Parathyroid adenoma (tissue), 2 donors: ENCODE measurements at regions not wholly inside any gene's neighbourhood (a gene's known extent, or its start where the extent isn't known, plus 50 kb on each side); places are given as distances from the start of the nearest gene placed in this dataset.
"Not testable (repeated sequence)": the region's sequence is repeated elsewhere in the genome, so short reads cannot be mapped to it uniquely, and the experiment has no call there.

Source experiments
- H2AFZ ChIP-seq: fragments of 300-600 bp; sonication (generic); one replicate; pipeline ENCODE4 v1.7.0; 2017; ENCODE audit warnings: antibody characterized with exemption, mild to moderate bottlenecking
- H3K27ac ChIP-seq: fragments of 300-600 bp; sonication (generic); one replicate; pipeline ENCODE4 v1.7.0; 2017
- H3K27me3 ChIP-seq: fragments of 300-600 bp; sonication (generic); one replicate; pipeline ENCODE4 v1.7.0; 2017; ENCODE audit warnings: low read length; ENCODE audit not compliant: control insufficient read depth, insufficient read depth
- H3K36me3 ChIP-seq: fragments of 300-600 bp; sonication (generic); one replicate; pipeline ENCODE4 v1.7.0; 2017; ENCODE audit warnings: low read length; ENCODE audit not compliant: control insufficient read depth, insufficient read depth
- H3K4me1 ChIP-seq: fragments of 300-600 bp; sonication (generic); one replicate; pipeline ENCODE4 v1.7.0; 2017; ENCODE audit warnings: control low read depth
- H3K4me2 ChIP-seq: fragments of 300-600 bp; sonication (generic); one replicate; pipeline ENCODE4 v1.7.0; 2017; ENCODE audit warnings: low read length
- H3K4me3 ChIP-seq: fragments of 300-600 bp; sonication (generic); one replicate; pipeline ENCODE4 v1.7.0; 2017; ENCODE audit warnings: low read depth, low read length
- H3K79me2 ChIP-seq: fragments of 300-600 bp; sonication (generic); one replicate; pipeline ENCODE4 v1.7.0; 2017; ENCODE audit warnings: control low read depth
- H3K9ac ChIP-seq: fragments of 300-600 bp; sonication (generic); one replicate; pipeline ENCODE4 v1.7.0; 2017; ENCODE audit warnings: mild to moderate bottlenecking
- H3K9me3 ChIP-seq: fragments of 300-600 bp; sonication (generic); one replicate; pipeline ENCODE4 v1.7.0; 2017; ENCODE audit warnings: low read length; ENCODE audit not compliant: control insufficient read depth
- TF ChIP-seq, protein P1 (sequence below): fragments of 300-600 bp; sonication (generic); IDR thresholded peaks from one replicate; pipeline ENCODE4 v1.7.0; 2017; ENCODE audit warnings: antibody characterized with exemption, mild to moderate bottlenecking
- donor health status: primary hyperparathyroidism.

DNA sequence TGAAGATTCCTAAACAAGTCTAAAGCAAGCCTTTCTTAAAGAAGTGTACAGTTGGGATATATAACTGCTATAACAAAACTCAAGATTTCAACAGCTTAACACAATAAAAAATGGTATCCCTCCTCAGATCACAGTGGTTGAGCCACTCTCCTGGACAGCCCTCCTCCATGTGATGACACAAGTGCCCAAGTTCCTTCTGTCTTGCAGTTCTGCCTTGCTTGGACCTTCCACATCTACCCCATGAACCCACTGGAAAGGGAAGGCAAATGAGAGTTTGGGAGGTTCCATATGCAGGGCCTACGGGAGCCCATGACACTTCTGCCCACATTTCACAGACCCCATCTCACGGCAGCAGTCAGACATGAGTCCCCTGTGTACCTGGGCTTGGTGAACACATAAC is 659.2 kb downstream of the UQCRFS1 start:
- H3K9me3 ChIP-seq, result no peaks in the 10 kb centered on the region
- H3K9ac ChIP-seq, result no peak overlapping the region
- no peaks in the 10 kb centered on the region for H3K79me2 ChIP-seq
- TF ChIP-seq, protein P1, sequence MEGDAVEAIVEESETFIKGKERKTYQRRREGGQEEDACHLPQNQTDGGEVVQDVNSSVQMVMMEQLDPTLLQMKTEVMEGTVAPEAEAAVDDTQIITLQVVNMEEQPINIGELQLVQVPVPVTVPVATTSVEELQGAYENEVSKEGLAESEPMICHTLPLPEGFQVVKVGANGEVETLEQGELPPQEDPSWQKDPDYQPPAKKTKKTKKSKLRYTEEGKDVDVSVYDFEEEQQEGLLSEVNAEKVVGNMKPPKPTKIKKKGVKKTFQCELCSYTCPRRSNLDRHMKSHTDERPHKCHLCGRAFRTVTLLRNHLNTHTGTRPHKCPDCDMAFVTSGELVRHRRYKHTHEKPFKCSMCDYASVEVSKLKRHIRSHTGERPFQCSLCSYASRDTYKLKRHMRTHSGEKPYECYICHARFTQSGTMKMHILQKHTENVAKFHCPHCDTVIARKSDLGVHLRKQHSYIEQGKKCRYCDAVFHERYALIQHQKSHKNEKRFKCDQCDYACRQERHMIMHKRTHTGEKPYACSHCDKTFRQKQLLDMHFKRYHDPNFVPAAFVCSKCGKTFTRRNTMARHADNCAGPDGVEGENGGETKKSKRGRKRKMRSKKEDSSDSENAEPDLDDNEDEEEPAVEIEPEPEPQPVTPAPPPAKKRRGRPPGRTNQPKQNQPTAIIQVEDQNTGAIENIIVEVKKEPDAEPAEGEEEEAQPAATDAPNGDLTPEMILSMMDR, result no peak
- no peak overlapping the region for H3K4me2 ChIP-seq
- no peaks in the 10 kb centered on the region for H3K27me3 ChIP-seq
- H3K36me3 ChIP-seq, result no peaks in the 10 kb centered on the region
- H2AFZ ChIP-seq, result no peak overlapping the region
- H3K4me3 ChIP-seq, result no peak overlapping the region
- no peaks in the 10 kb centered on the region for H3K4me1 ChIP-seq
- no peak overlapping the region for H3K27ac ChIP-seq

DNA sequence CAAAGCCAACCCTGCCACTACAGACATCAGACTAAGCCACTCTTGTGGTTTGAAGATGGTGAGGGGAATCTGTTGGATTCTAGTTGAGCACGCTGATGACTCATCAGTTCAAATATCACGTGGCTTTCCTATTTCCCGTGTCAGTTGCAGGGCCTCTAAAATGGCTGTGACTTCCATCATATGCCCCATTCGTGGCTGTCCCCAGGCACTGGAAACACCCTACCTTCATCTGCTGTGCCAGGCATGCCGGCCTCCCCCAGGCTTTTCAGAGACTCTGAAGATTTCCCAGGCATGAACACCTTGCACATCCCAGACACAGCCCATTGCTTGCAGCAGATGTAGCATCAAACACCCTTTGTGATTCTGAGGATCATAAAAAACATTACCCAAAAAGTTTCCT is 659.9 kb downstream of the UQCRFS1 start:
- no peaks in the 10 kb centered on the region for H3K9me3 ChIP-seq
- H3K9ac ChIP-seq, result no peak overlapping the region
- no peak overlapping the region for H2AFZ ChIP-seq
- H3K27ac ChIP-seq, result no peak overlapping the region
- H3K36me3 ChIP-seq, result no peaks in the 10 kb centered on the region
- H3K4me3 ChIP-seq, result no peak overlapping the region
- no peaks in the 10 kb centered on the region for H3K79me2 ChIP-seq
- H3K4me2 ChIP-seq, result no peak overlapping the region
- no peaks in the 10 kb centered on the region for H3K27me3 ChIP-seq
- H3K4me1 ChIP-seq, result no peaks in the 10 kb centered on the region
- TF ChIP-seq, protein P1, result no peak

DNA sequence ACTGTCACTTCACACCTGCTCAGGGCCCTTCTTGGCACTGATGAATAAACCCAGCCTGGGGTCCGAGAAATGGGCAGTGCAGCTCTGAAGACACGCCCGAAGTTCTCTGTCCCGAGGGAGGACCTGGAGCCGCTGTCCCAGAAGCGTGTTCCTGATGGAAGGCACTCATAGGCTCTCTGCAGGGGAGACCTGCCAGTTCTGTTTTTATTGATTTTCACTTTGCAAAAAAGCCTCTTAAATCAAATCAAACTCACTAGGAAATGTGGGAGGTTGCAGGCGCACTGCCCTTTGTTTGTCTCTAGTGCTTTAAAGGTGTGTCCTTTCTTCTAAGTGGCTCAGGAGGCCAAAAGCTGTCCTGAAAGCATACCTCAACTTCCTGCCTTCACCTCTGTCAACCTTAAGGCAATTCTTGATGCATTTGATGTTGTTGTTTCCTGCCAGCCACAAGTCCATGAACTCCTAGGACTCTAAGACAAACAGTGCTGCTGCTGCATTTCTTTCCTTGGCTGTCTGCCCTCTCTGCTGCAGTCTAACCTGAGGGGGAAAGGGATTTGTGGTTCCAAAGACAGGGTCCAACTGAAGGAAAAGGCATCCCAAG is 663.2 kb downstream of the UQCRFS1 start:
- no peak overlapping the region for H3K9ac ChIP-seq
- no peaks in the 10 kb centered on the region for H3K36me3 ChIP-seq
- H3K4me1 ChIP-seq, result no peaks in the 10 kb centered on the region
- H3K4me2 ChIP-seq, result no peak overlapping the region
- H3K79me2 ChIP-seq, result no peaks in the 10 kb centered on the region
- no peak overlapping the region for H3K4me3 ChIP-seq
- H3K27ac ChIP-seq, result no peak overlapping the region
- H3K9me3 ChIP-seq, result no peaks in the 10 kb centered on the region
- no peaks in the 10 kb centered on the region for H3K27me3 ChIP-seq
- H2AFZ ChIP-seq, result no peak overlapping the region
- TF ChIP-seq, protein P1, result no peak

DNA sequence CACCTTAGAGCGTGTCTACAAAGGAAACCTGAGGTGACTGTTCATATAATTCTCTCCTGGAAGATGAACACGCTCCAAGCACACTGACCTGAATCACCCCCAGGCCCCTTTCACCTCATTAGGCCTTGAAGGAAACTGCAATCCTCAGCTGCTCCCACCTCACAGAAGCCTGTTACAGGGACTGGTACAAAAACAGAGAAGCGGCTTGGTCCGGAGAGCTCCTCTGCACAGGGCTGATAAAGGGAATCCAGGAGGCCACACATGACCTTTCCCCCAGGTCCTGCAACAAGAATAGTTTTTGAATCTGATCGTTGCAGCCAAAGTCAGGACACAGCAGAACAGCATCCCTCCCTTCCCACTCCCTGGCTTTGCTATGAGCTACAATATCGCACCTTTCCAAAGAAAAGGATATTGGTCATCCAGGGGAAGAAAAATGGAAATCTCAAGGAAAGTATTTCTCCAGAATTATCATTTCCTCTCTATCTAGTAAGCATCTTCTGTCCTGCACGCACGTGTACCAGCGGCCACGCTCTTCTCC is 666.7 kb downstream of the UQCRFS1 start:
- Histone ChIP-seq H3K27ac (no peak overlapping the region), H3K79me2 (no peaks in the 10 kb centered on the region), H3K27me3 (no peaks in the 10 kb centered on the region), H3K36me3 (no peaks in the 10 kb centered on the region), H2AFZ (no peak overlapping the region), H3K4me1 (no peaks in the 10 kb centered on the region), H3K9me3 (no peaks in the 10 kb centered on the region), H3K4me2 (no peak overlapping the region), H3K4me3 (no peak overlapping the region), H3K9ac (no peak overlapping the region)
- TF ChIP-seq, protein P1, result no peak

DNA sequence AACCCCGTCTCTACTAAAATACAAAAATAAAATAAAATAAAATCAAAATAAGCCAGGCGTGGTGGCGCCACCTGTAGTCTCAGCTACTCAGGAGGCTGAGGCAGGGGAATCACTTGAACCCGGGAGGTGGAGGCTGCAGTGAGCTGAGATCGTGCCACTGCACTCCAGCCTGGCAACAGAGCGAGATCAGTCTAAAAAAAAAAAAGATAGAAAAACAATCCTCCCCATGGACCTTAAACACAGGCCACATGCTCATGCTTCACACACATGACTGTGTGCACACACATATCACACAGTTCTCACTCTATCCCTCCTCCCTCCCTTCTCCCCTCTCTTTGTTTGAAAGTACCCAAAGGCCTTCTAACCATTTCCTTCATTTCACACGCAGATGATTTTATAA is 667.6 kb downstream of the UQCRFS1 start:
- H3K4me3 ChIP-seq, H3K79me2 ChIP-seq, H3K9me3 ChIP-seq, H2AFZ ChIP-seq, H3K36me3 ChIP-seq, H3K27ac ChIP-seq, H3K4me2 ChIP-seq, H3K4me1 ChIP-seq, H3K9ac ChIP-seq, H3K27me3 ChIP-seq: not testable (repeated sequence)
